ENCODE measurements at regions not wholly inside any gene's neighbourhood (a gene's known extent, or its start where the extent isn't known, plus 50 kb on each side); places are given as distances from the start of the nearest gene placed in this dataset.
A peak's percentile ranks its signal among the peaks of the same experiment; 100 is the strongest.
"Not testable (repeated sequence)": the region's sequence is repeated elsewhere in the genome, so short reads cannot be mapped to it uniquely, and the experiment has no call there.

DNA sequence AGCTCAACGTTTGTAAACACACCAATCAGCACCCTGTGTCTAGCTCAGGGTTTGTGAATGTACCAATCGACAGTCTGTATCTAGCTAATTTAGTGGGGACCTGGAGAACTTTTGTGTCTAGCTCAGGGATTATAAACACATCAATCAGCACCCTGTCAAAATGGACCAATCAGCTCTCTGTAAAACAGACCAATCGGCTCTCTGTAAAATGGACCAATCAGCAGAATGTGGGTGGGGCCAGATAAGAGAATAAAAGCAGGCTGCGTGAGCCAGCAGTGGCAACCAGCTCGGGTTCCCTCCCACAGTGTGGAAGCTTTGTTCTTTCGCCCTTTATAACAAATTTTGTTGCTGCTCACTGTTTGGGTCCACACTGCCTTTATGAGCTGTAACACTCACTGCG, 136.3 kb upstream of the JADE1 start:
- H3K79me2 ChIP-seq (ENCODE audit: insufficient read depth, low read length); H3K4me1 ChIP-seq (ENCODE audit: insufficient read depth, low read length); H3K9me3 ChIP-seq (ENCODE audit: low read length); ATAC-seq; POLR2A ChIA-PET; in situ Hi-C loops (cut with HindIII; ENCODE audit: extremely low pct_ligation_motif_present, low pct_unique_long_range_greater_than_20kb); DNase-seq (ENCODE audit: low spot score); H3K27me3 ChIP-seq (ENCODE audit: control insufficient read depth in 1 of 2, insufficient read depth in 2 of 2, low read length in 2 of 2); H3K4me2 ChIP-seq (ENCODE audit: low read depth, low read length); CTCF ChIA-PET (ENCODE audit: low intra/inter-chr PET ratio, low total read pairs); H3K36me3 ChIP-seq (replicated peaks in 1 of 2; ENCODE audit: control insufficient read depth in 1 of 2, insufficient read depth in 2 of 2, low read length in 2 of 2); BruUV-seq (replicated peaks); H3K9ac ChIP-seq (ENCODE audit: insufficient read depth, low read depth, low read length); H4K20me1 ChIP-seq (ENCODE audit: insufficient read depth, low read length); intact Hi-C loops (cut with micrococcal nuclease; ENCODE audit: unreplicated experiment); H2AFZ ChIP-seq (ENCODE audit: low read length); FAIRE-seq; H3K27ac ChIP-seq (ENCODE audit: extremely low read length, insufficient read depth, low read length); H3K4me3 ChIP-seq (replicated peaks in 1 of 3; ENCODE audit: insufficient read depth in 1 of 3, low read depth in 2 of 3, low read length in 3 of 3): not testable (repeated sequence)
- 47% methylated on average over 5 of the region's 7 CpGs for WGBS (ENCODE audit: low lambda C conversion rate)
- TF ChIP-seq NFYB (CRISPR knock-in tag; IDR thresholded peaks at IDR 0.05): peak; percentile 42; the same call in 1 of the 2 replicates

DNA sequence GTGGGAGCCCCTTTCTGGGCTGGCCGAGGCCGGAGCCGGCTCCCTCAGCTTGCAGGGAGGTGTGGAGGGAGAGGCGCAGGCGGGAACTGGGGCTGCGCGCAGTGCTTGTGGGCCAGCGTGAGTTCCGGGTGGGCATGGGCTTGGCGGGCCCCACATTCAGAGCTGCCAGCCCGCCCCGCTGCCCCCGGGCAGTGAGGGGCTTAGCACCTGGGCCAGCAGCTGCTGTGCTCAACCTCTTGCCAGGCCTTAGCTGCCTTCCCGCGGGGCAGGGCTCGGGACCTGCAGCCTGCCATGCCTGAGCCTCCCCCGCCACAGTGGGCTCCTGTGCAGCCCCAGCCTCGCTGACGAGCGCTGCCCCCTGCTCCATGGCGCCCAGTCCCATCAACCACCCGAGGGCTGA, 136.9 kb upstream of the JADE1 start:
- H3K9me3 ChIP-seq (ENCODE audit: low read length); CTCF ChIA-PET (ENCODE audit: low intra/inter-chr PET ratio, low total read pairs); H3K9ac ChIP-seq (ENCODE audit: insufficient read depth, low read depth, low read length); DNase-seq (ENCODE audit: low spot score); POLR2A ChIA-PET; H2AFZ ChIP-seq (ENCODE audit: low read length); H4K20me1 ChIP-seq (ENCODE audit: insufficient read depth, low read length); FAIRE-seq; H3K27me3 ChIP-seq (ENCODE audit: control insufficient read depth in 1 of 2, insufficient read depth in 2 of 2, low read length in 2 of 2); H3K27ac ChIP-seq (ENCODE audit: extremely low read length, insufficient read depth, low read length); H3K36me3 ChIP-seq (replicated peaks in 1 of 2; ENCODE audit: control insufficient read depth in 1 of 2, insufficient read depth in 2 of 2, low read length in 2 of 2); H3K4me3 ChIP-seq (replicated peaks in 1 of 3; ENCODE audit: insufficient read depth in 1 of 3, low read depth in 2 of 3, low read length in 3 of 3); intact Hi-C loops (cut with micrococcal nuclease; ENCODE audit: unreplicated experiment); H3K79me2 ChIP-seq (ENCODE audit: insufficient read depth, low read length); H3K4me1 ChIP-seq (ENCODE audit: insufficient read depth, low read length); in situ Hi-C loops (cut with HindIII; ENCODE audit: extremely low pct_ligation_motif_present, low pct_unique_long_range_greater_than_20kb); H3K4me2 ChIP-seq (ENCODE audit: low read depth, low read length); BruUV-seq (replicated peaks); ATAC-seq: not testable (repeated sequence)
- WGBS (ENCODE audit: low lambda C conversion rate): no CpG with 5 or more reads among the region's 22 CpGs

DNA sequence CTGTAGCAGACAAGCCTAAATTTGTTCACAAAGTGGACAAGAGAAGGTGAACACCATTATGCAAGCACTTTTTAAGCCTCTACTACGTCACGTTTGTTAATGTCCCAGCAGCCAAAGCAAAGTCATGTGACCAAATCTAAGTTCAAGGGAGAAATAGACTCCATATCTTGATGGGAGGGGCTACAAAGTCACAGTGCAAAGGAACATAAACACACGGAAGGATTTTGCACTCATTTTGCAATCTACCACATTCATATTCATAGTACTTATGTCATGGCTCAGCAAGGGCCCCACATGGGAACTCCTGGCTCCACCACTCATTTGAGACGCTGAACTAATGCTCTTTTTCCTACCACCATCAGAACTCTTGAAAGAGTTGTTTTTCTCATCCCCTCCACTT, 139.0 kb upstream of the JADE1 start:
- no peaks in the 10 kb centered on the region for H4K20me1 ChIP-seq (ENCODE audit: insufficient read depth, low read length)
- no peak overlapping the region for H3K4me2 ChIP-seq (ENCODE audit: low read depth, low read length)
- H2AFZ ChIP-seq (ENCODE audit: low read length): no peak overlapping the region
- WGBS (ENCODE audit: low lambda C conversion rate): 0% methylated on average over 4 of the region's 4 CpGs
- POLR2A ChIA-PET: no interaction called here
- ATAC-seq (no peak), DNase-seq (ENCODE audit: low spot score) (no peak), FAIRE-seq (no peak)
- H3K27ac ChIP-seq (ENCODE audit: extremely low read length, insufficient read depth, low read length): no peak overlapping the region
- CTCF ChIA-PET (ENCODE audit: low intra/inter-chr PET ratio, low total read pairs): no interaction called here
- no peak overlapping the region for H3K9ac ChIP-seq (ENCODE audit: insufficient read depth, low read depth, low read length)
- no peaks in the 10 kb centered on the region for H3K4me1 ChIP-seq (ENCODE audit: insufficient read depth, low read length)
- TF ChIP-seq ARID2 (CRISPR knock-in tag; IDR thresholded peaks at IDR 0.05; ENCODE audit: borderline replicate concordance): no peak
- no peak for TF ChIP-seq CSRNP1 (CRISPR knock-in tag; IDR thresholded peaks at IDR 0.05)
- TF ChIP-seq CREB1 (IDR thresholded peaks at IDR 0.05): peak; percentile 76
- no peak for TF ChIP-seq CREB1 (CRISPR knock-in tag; IDR thresholded peaks at IDR 0.05)
- TF ChIP-seq PAF1 (CRISPR knock-in tag; IDR thresholded peaks at IDR 0.05): no peak
- TF ChIP-seq EP300 (IDR thresholded peaks at IDR 0.05; ENCODE audit: low read depth in 2 of 2, low read length in 2 of 2): no peak
- no peak for TF ChIP-seq EP300 (CRISPR knock-in tag; IDR thresholded peaks at IDR 0.05; ENCODE audit: borderline replicate concordance)
- no peak for TF ChIP-seq ZNF883 (CRISPR knock-in tag; IDR thresholded peaks at IDR 0.05; ENCODE audit: not compliant biosample characterization)
- BruUV-seq (replicated peaks): no TSS peak
- H3K36me3 ChIP-seq (replicated peaks in 1 of 2; ENCODE audit: control insufficient read depth in 1 of 2, insufficient read depth in 2 of 2, low read length in 2 of 2): no peaks in the 10 kb centered on the region
- intact Hi-C loops (cut with micrococcal nuclease; ENCODE audit: unreplicated experiment): no loop called here
- H3K79me2 ChIP-seq (ENCODE audit: insufficient read depth, low read length): no peaks in the 10 kb centered on the region
- no peaks in the 10 kb centered on the region for H3K9me3 ChIP-seq (ENCODE audit: low read length)
- H3K4me3 ChIP-seq (replicated peaks in 1 of 3; ENCODE audit: insufficient read depth in 1 of 3, low read depth in 2 of 3, low read length in 3 of 3): no peak overlapping the region
- H3K27me3 ChIP-seq (ENCODE audit: control insufficient read depth in 1 of 2, insufficient read depth in 2 of 2, low read length in 2 of 2): no peaks in the 10 kb centered on the region
- in situ Hi-C loops (cut with HindIII; ENCODE audit: extremely low pct_ligation_motif_present, low pct_unique_long_range_greater_than_20kb): no loop called here

Measured in HepG2 (cell line).